GM13976 (cell line): ENCODE measurements at regions not wholly inside any gene's neighbourhood (a gene's known extent, or its start where the extent isn't known, plus 50 kb on each side); places are given as distances from the start of the nearest gene placed in this dataset.

ENCODE experiments used
- DNase-seq: peaks from one replicate; pipeline ENCODE4 v3.0.0; 2012; ENCODE audit warnings: low spot score
- CTCF ChIP-seq: IDR thresholded peaks from 2 replicates; pipeline ENCODE4 v1.5.1; 2012; ENCODE audit warnings: borderline replicate concordance, mild to moderate bottlenecking; ENCODE audit not compliant: insufficient read depth; ENCODE audit errors: extremely low read depth, missing control alignments, control extremely low read depth
- in situ Hi-C: fragments of 300-500 bp; cut with MboI; formaldehyde crosslinking; loops from one replicate; pipeline ENCODE4 v1.12.0; 2022; ENCODE audit warnings: low sequenced_read_pairs, mixed read lengths, inconsistent platforms; ENCODE audit not compliant: unreplicated experiment

GRCh38 chr18:78099979-78100588 is 850.4 kb downstream of the GALR1 start:
- TF ChIP-seq CTCF = no peak
- DNase-seq = no peak
- in situ Hi-C loops = no loop called here

GRCh38 chr18:78101091-78101490 is 851.4 kb downstream of the GALR1 start:
- in situ Hi-C loops = no loop called here
- no peak for TF ChIP-seq CTCF
- no peak for DNase-seq

GRCh38 chr18:78102135-78102534 is 852.5 kb downstream of the GALR1 start:
- DNase-seq = no peak
- in situ Hi-C loops = no loop called here
- no peak for TF ChIP-seq CTCF

- DNase-seq = no peak
- TF ChIP-seq CTCF = no peak
- in situ Hi-C loops = no loop called here
Measured at GRCh38 chr18:78105611-78106010, 856.0 kb downstream of the GALR1 start.

GRCh38 chr18:78106946-78107345 is 857.3 kb downstream of the GALR1 start:
- TF ChIP-seq CTCF = no peak
- in situ Hi-C loops = no loop called here
- no peak for DNase-seq

GRCh38 chr18:78107363-78107762 is 857.7 kb downstream of the GALR1 start:
- DNase-seq = no peak
- in situ Hi-C loops = no loop called here
- TF ChIP-seq CTCF = no peak
